ENCODE measurements at regions not wholly inside any gene's neighbourhood (a gene's known extent, or its start where the extent isn't known, plus 50 kb on each side); places are given as distances from the start of the nearest gene placed in this dataset.

DNA sequence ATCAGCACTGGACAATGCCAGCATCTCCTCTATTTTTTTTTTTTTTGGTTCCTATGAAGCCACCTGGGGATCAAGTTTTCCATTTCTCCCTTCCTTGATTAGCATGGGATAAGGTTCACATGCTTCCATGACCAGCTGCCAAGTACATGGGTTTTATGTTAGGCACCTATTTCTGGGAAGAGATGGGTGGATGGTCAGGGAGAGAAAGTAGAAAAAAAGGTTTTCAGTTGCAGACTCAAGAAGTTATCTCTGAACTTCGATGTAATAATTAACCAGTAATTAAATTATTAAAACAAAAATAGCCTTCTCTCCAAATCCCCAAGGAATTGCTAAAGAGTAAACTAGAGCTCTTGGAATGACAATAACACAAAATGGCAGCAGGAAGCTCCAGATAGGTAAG lies 164.9 kb upstream of the MAF start:
- no peak for DNase-seq (ENCODE audit: low read depth in 2 of 2)

DNA sequence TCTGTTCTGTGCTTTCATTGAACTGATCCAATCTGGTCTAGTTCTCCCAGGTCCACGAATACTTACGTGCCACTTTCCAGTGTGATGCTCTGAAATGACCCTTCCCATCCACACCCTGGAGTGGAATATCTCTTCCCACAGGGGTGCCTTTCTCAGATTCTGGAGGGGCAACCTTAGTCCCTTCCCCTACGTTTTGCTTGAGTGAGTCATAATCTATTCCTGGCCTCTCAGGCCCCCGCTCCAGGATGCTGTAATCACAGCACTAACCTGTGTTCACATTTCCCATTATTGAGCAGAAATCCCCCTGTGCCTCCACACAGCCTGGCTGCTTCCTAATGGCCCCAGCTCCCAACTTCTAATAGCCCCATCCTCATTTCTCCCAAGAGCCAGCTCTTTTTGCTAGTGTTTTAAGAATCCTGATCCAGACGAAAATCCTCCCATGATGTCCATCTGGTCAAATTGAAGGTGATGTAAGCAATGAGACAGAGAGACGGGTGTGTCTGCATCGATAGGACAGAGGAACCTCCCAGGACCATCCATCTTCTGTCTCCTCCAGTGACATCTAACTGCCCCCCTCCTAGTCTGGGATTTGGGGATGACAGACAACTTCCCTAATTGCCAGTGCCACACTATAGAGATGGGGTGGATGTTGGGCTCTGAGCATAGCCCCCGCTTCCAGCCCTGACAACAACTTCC lies 164.0 kb upstream of the MAF start:
- DNase-seq (ENCODE audit: low read depth in 2 of 2), result no peak

DNA sequence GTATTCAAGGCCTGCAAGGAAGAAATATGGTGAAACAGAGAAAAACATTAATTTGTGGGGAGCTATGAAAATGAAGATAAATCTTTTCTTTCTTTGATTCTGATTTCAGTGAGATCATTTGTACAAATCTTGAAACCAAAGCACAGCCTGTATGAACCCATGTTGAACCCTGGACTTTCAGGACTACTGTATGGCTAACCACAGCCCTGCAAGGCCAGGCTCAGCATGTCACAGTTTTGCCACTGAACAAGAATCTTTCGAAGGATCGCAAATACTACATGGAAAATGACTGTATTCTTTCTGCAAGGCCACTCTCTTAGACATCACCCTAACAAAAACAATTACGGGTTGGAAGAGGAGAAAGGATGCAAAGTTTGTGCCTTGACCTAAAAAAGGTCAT lies 161.7 kb upstream of the MAF start:
- DNase-seq (ENCODE audit: low read depth in 2 of 2), result no peak

DNA sequence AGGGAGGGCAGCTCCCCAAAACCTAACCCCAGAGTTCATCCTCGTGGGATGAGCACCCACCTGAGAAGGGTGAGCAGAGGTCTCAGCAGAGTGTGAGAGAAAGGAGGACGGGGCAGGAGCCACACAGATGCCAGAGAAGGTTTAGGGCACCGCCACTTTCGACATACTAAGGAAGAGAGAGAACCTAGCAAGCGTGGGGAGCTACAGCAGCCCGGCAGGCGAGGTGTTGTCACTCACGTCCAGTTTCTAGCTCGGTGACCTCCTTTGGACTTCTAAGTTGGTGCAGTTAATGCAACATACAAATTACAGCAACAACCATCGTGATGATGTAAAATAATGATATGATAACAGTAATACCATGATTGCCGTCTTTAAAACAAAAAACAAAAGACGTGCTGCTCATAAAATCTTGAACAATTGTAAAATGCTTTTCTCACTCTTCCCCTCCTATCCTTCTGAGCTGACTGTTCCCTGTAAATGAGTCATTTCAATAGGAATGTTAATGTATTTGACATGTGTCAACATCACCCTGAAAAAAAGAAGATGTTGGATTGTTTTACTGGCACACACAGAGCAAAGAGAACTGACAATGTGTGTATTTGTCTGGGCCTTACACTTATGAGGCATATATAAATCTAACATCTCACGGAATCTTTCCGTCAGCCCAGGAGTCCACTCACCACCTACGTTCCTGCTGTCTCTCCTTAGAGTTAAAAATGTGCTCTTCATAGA lies 158.2 kb upstream of the MAF start:
- DNase-seq (ENCODE audit: low read depth in 2 of 2), result peak in 1 of 2 donors; percentile 3

DNA sequence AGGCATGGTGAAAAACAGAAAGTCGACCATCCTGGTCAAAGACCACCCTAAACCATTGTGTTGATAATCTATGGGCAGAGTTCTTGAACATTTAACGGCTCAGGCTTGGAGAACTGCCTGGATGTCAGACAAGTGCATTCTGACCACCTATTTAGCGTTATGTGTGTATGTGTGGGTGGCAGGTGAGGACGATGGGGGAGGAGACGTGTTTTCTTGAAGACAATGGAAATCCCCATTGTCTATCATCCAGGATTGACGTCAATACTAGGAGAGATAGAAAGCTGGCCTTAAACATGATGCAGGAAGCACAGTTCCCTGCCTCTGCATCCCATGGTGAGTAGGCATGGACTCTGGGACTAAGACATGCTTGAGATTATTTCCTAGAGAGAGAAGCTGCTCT lies 157.4 kb upstream of the MAF start:
- no peak for DNase-seq (ENCODE audit: low read depth in 2 of 2)

DNA sequence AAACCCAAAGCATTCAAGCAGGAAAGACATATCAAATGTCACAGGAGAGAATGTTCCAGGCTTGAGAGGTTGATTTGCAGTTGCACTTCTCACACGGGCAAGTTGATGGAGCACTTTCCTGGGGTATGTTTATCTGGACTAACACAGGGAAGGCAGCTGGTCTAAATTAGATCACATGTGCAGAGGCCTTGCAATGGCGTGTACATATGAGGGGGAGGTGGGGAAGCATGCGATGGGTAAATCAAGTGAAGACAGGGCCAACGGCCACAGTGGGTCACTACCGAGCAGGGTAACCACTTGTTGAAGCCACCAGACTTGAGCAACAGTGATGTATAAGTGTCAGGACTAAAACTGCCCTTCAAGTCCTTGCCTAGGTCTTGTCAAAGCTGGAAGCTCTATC lies 156.6 kb upstream of the MAF start:
- DNase-seq (ENCODE audit: low read depth in 2 of 2), result no peak

DNA sequence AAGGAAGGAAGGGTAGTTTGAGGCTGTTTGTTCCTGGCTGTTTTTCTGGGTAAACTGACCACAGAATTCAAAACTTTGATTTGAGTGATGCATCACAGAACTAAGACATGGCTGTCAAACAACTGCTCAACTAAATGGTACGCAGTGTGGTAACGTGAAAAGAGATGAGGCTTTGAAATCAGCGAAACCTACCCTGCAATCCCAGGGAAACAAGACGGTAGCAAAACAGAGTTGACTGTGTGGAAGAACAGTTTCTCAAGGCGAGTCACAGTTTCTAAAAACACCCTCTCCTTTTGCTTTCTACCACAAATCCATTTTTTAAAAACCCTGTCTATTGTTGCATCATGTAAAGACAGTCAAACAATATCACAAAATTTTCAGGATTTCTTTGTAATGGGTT lies 156.0 kb upstream of the MAF start:
- no peak for DNase-seq (ENCODE audit: low read depth in 2 of 2)

DNA sequence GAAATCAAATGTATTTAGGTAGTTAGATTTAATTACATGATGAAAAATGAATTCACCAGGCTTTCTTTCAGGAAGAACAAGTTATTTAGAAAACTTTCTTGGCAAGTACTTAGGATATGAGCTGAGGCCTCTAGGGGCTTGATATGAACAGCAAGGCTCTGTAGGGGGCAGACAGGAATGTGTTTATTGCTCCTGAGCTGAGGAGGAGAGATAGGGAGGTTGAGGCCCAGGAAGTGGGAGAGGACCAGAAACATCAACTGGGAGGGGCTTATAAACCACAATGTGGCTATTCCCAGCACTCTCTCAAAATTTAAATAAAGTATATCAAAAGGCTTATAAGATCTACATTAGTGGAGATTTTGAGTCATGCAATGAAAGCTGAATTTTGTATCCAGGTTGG lies 154.0 kb upstream of the MAF start:
- DNase-seq (ENCODE audit: low read depth in 2 of 2), result no peak

DNA sequence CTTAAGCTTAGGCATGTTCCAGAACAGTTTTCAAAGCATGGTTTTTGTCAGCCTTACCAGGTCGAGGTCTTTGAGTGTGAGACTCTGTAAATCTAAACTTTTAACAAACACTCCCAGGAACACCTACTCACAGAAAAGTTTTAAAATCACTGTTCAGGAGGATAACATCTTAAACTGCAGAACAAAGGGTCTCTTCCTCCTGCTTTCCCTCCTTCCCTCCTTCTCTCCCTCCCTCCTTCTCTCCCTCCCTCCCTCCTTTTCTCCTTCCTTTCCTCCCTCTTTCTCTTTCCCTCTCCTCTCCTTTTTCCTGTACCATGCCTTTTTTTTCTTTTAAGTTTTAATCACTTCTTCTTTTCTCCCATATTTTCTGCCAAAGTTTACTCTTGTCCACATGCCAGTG lies 153.5 kb upstream of the MAF start:
- DNase-seq (ENCODE audit: low read depth in 2 of 2), result no peak

DNA sequence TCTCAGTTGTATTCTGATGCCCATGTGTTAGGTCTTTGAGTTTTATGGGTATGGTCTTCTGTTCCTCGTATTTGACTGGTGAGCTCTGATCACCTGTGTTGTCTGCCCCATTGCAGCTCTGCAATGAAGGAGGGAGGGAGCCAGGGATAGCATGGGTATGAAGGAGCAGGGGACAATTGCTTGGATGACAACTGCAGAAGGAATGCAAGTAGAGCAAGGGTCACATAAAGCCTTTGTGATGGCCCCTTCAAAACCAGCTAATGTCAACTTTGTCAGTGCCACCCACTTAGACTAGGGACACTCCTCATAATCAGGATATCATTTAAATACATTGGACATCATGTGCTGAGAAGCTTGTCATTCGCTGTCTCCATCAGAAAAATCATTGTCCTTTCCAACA lies 152.7 kb upstream of the MAF start:
- DNase-seq (ENCODE audit: low read depth in 2 of 2), result no peak

DNA sequence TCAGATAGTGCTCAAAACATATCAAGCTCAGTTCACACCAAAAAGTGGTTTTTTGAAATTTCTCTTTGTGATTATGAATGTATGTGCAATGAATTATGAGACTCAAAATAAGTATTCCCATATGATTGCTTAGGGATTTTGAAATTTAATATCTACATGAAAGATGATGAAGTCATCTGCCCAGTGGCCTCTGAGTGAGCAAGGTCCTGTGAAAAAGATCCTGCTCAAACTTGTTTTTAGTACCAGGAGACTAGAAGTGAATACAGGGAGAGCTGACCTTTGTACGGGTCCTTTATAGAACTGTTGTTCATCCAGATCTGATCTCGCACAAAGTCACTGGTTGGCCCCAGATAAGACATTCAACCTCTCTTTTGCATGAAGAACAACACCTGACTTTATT lies 151.9 kb upstream of the MAF start:
- no peak for DNase-seq (ENCODE audit: low read depth in 2 of 2)

DNA sequence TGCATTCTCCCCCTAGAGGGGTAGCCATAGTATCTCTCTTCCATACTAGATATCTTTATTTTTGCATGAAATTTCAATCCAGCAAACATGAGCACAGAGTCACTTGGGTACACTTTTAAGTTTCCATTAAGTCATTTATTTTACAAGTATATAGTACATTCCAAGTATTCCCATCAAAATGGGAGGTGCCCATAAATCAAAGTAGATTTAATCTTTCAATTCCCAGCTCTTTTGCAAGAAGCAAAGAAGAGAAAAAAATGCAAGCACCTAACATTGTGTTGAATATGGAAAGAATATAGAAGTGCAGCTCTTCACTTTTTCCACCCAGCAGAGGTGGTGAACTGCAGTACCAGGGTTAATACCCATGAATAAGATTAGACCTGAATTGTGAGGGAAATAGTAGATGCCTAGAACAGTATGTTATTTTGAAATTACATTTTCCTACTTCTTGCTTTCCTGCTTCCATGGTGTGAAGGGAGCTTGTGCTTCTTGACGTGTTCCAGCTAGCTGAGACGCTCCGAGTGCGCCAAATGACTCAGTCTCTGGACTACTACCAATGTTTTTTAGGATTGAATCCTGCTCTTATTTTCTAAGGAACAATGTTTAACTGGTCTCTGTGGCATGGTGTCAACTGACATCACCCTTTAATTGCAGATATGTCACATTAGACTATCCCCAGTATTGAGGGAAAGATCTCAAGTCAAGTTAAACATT lies 151.1 kb upstream of the MAF start:
- DNase-seq (ENCODE audit: low read depth in 2 of 2), result no peak

DNA sequence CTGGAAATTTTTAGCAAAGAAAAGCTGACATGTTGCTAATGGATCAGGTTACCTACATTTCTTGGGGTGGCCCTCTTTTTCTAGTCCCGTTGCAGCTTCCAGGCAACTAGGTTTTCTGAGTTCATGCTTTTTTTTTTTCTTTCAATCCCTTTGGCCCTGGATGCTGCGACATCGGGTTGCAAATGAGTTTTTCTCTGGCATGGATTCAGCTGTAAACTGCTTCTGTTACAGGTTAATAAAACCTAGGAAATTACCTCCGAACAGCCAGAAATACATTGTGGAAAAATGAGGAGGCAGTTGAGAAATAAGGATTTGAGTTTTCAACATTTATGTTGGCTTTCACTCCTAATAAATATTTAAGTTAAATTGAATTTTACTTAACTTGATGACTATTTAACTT lies 149.8 kb upstream of the MAF start:
- DNase-seq (ENCODE audit: low read depth in 2 of 2), result no peak

DNA sequence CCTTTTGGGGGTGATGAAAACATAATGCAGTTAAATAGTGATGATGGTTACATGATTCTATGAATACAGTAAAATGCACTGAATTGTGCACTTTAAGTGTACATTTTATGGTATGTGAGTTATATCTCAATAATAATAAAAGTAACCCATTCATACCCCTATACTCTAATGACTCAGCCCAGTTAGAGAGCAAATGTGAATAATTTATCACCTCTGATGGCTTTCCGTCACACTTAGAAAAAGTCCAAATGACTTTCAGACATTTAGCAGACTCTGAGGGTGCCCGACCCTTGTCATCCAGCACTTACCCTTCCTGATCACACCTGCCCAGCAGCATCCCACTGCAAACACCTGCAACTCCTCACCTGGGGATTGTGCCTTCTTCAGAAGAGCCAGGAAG lies 148.1 kb upstream of the MAF start:
- no peak for DNase-seq (ENCODE audit: low read depth in 2 of 2)

DNA sequence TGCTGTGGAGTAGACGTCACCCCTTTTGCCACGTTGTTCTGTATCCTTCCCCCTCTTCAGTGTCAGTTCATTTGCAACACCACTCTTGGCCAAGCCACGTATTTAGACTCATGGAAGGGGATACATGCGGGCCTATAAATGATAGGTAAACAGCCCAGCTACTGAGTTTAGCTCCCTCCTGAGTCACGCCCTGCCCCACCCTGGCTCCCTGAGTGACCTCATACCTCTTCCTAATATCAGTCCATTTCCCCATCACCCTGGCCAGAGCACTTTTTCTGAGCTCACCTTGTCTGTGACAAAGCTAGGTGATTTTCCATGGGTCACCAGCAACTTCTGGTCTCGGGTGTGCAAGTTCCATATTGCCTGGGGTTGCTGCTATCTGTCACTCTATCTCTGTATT lies 147.2 kb upstream of the MAF start:
- DNase-seq (ENCODE audit: low read depth in 2 of 2), result no peak

DNA sequence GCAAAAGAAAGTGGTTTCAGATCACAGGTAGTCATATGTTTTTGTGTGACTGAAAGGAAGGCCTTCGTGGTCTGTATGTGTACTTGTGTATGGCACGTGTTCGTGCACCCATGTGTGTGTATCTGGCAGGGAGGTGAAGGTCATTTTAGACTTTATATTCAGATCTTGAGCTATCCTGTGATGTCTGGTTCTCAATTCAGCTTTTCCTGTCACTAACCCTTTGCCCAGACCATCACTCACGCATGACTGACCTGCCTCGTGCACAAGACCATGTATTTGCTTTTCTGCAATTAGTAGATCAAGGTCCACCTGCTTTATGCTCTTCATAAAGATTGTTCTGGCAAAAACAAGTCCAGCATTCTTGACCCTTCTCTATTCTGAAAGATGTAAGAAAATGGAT lies 139.7 kb upstream of the MAF start:
- DNase-seq (ENCODE audit: low read depth in 2 of 2), result no peak

DNA sequence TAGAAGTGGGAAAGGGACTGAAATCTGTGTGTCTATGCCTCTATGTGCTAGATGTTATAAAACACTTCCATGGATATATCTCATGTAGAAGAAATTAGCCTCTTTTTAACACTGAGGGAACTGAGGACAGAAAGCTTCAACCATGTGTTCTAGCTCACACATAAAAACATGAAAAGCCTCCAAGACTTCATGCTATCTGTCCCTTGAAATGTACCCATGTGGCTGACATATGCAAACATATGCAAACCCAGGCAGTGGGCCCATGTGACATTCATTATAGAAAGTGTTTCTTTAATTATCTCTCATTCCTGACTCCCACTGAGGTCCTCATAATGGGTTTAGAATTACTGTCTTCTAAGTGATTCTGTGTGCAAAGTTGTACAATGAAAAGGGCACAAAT lies 134.7 kb upstream of the MAF start:
- no peak for DNase-seq (ENCODE audit: low read depth in 2 of 2)

DNA sequence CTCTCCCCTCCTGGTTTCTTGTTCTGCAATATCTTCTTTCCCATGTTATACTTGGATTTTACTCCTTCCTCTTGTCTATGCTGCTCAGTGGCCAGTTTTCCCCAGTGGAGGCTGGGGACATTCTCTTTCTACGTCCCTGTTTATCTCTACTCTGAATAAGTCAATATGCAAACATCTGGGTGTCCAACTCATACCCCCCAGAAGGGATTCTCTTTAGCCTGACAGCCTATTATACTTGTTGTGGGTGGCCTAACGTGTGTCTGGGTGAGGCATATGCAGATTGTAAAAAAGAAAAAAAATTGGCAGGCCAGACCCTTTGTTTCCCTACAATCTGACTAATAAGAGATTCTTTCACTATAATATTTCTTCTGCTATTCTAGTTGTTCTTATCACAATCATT lies 134.2 kb upstream of the MAF start:
- no peak for DNase-seq (ENCODE audit: low read depth in 2 of 2)

DNA sequence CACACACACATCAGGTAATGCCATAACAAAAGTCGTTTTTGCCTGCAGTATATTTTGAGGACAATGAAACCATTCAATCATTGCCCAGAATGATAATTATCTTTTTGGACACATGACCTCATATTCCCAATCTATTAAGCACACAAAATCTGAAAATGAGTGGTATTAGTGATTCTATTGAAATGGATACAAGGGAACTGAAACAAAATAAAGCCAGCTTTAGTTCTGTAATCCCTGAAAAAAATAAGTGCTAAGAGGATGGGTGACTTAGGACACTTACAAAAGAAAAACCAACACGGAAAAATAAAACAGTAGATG lies 128.3 kb upstream of the MAF start:
- DNase-seq (ENCODE audit: low read depth in 2 of 2), result no peak

DNA sequence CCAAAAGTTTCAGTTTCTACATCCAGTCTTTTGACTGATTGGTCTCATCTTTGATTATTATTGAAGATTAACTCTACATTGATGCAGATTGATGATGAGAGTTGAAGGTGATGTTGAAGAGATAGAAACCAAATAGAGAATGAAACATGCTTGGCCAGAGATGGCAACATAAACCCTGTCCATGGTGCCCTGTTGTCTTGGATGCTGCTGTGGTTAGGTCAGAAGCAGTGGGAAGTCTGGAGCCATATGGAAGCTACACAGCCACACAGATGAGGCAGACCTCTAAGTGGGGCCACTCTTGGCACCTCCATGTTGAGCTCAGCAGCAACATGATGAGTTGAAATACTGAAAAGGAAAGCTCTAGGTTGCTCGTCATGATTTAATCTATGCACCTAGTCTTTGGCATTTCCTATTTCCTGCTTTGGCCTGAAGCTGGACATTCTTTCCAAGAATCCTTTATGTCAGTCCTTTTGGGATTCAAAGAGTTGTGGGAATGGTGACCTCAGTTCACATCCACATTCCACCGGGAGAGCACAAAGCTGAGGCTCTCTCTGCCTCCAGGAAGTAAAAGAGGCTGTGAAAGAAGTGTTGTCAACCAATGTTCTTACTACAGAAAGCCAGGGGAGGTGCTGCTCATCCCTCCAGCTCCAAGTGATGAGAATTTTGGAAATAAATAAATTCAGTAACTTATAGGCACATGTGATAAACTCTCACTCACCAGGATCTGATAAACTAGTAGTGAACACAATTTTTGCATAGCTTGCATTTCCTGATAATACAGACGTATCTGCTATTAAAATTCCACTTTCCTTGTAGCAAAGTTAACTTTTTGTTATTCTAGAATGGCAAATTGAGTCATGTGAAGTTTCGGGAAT lies 127.7 kb upstream of the MAF start:
- peak; percentile 8 to 61 for DNase-seq (ENCODE audit: low read depth in 2 of 2)

DNA sequence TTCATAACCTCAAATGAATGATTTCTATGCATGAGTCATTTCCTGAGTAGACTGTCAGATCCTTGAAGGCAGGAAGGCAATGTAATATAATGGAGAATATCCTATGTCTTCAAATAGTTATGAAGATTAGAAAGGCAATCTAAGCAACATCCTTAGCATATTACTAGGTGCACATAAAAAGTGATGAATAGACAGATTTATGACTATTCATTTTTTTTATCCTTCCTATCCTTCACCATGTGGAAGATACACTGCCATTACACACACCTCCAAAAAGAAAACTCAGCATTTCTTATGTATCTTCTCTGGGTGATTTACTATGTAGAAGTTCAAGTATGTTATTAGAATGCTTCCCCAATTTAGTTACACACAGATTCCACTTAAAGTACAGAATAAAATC lies 126.4 kb upstream of the MAF start:
- no peak for DNase-seq (ENCODE audit: low read depth in 2 of 2)

DNA sequence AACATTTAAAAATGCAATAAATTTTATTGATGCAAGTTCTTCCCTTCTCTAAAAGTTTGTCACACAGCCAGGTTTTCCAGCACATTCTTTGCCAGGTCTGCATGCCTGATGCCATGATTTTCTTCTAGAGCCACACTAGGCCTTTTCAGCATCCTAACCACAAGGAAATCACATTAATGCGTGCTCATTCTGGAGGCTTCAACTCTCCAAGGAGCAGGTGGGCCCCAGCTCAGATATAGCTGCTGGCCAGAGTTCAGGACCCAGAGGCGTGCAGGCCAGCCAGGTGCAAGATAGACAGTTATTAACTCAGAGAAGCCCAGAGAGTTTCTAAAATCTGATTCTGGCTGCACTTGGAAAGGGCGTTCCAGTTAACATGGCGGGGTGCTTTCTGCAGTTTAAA lies 124.5 kb upstream of the MAF start:
- no peak for DNase-seq (ENCODE audit: low read depth in 2 of 2)

All from dermis microvascular lymphatic vessel endothelial cell (primary cell).